Stomach (tissue), 8 donors: ENCODE measurements at regions not wholly inside any gene's neighbourhood (a gene's known extent, or its start where the extent isn't known, plus 50 kb on each side); places are given as distances from the start of the nearest gene placed in this dataset.
A peak's percentile ranks its signal among the peaks of the same experiment; 100 is the strongest.

Source experiments
- DNase-seq, 2 donors: peaks; one replicate each; pipeline versions ENCODE4 v3.0.0 to v3.0.0-alpha.2; 2013 to 2019
- H3K27ac ChIP-seq, 5 donors: fragments of 200-600 bp in 4 of 5; sonication (generic) in 4 of 5; one replicate each; pipeline ENCODE4 v1.5.1; 2013 to 2019; ENCODE audit warnings: mild to moderate bottlenecking in 1 of 5, moderate library complexity in 1 of 5
- H3K27me3 ChIP-seq, 3 donors: fragments of 200-600 bp; sonication (generic); one replicate each; pipeline ENCODE4 v1.5.1; 2017 to 2019; ENCODE audit warnings: mixed run types in 1 of 3
- H3K36me3 ChIP-seq, 4 donors: fragments of 200-600 bp; sonication (generic); 1 replicate in 3 of 4; 2 replicates in 1 of 4; pipeline ENCODE4 v1.5.1; 2016 to 2019
- H3K4me1 ChIP-seq, 4 donors: fragments of 200-600 bp; sonication (generic); one replicate each; pipeline ENCODE4 v1.5.1; 2016 to 2019
- H3K4me3 ChIP-seq, 4 donors: fragments of 200-600 bp; sonication (generic) in 3 of 4; one replicate each; pipeline ENCODE4 v1.5.1; 2016 to 2019; ENCODE audit warnings: mild to moderate bottlenecking in 1 of 4
- H3K9me3 ChIP-seq, 4 donors: fragments of 200-600 bp; sonication (generic); one replicate each; pipeline ENCODE4 v1.5.1; 2016 to 2019
- EP300 ChIP-seq: sonication (generic); formaldehyde crosslinking; IDR thresholded peaks from one replicate; pipeline ENCODE4 v1.6.1; 2017; ENCODE audit warnings: antibody characterized with exemption
- POLR2A ChIP-seq, 4 donors: fragments of 450-650 bp; IDR thresholded peaks; one replicate each; pipeline ENCODE4 v1.6.1; 2016; ENCODE audit warnings: antibody characterized with exemption in 4 of 4, control low read depth in 2 of 4, mild to moderate bottlenecking in 1 of 4, moderate library complexity in 1 of 4
- POLR2AphosphoS5 ChIP-seq, 3 donors: sonication (generic); formaldehyde crosslinking; IDR thresholded peaks; one replicate each; pipeline ENCODE4 v1.6.1; 2016; ENCODE audit warnings: antibody characterized with exemption in 3 of 3
- WGBS, 5 donors: extraction: QIAGEN DNeasy Blood & Tissue Kit in 3 of 5; methylation state at CpG; one replicate each; pipeline versions ENCODE4 v1.1.5 to v1.1.7; 2013 to 2018; 5-methylcytosine and 5-hydroxymethylcytosine counted together
- intact Hi-C: fragments of 100-400 bp; cut with DNase I; formaldehyde crosslinking; loops from one replicate; pipeline ENCODE4 v1.15.1; 2023; ENCODE audit warnings: low total_unique reads
- TF ChIP-seq, protein P1 (sequence below), 7 experiments: fragments of 450-650 bp in 4 of 7; fragments of 200-600 bp in 3 of 7; sonication (generic) in 3 of 7; IDR thresholded peaks; one replicate each; pipeline ENCODE4 v1.5.1; 2016 to 2019; ENCODE audit warnings: antibody characterized with exemption in 7 of 7, control low read depth in 2 of 7, mild to moderate bottlenecking in 1 of 7
- donor health status: healthy with polysubstance abuse.
- donor health status: Bipolar disorder and iron deficiency.
- donor health status: healthy.

DNA sequence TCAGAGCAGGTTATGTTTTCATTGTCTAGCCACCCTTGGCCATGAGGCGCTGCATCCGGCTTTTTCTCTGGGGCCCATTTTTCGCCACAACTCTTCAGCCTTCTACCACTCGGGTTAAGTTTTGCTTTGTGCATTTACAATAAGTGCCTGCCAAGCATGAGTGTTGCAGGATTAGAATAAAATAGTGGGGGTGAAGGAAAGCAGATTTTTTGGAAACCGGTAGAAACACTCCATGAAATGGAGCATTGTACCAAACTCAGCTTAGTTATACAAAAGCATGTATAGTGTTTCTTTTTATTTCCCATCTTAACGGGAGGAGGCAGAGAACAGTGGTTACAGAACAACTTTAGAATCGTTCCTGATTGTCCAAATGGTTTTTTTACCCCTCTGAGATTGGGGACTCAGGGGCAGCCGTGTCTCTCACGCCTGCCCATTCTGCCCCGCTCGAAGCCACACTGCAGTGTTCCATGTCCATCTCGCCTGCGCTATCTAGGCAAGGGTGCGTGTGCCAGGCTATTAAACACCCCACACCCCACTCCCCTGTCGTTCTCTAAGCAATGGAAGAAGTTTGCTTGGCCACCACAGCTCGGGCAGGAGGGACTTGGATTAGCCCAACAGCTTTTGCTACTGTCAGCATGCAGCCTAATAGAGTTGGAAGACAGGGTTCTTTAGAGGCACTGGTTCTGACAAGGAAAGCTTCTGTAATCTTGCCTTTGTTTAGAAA lies 268.8 kb upstream of the WWC1 start:
- no peak for TF ChIP-seq EP300
- TF ChIP-seq, protein P1, sequence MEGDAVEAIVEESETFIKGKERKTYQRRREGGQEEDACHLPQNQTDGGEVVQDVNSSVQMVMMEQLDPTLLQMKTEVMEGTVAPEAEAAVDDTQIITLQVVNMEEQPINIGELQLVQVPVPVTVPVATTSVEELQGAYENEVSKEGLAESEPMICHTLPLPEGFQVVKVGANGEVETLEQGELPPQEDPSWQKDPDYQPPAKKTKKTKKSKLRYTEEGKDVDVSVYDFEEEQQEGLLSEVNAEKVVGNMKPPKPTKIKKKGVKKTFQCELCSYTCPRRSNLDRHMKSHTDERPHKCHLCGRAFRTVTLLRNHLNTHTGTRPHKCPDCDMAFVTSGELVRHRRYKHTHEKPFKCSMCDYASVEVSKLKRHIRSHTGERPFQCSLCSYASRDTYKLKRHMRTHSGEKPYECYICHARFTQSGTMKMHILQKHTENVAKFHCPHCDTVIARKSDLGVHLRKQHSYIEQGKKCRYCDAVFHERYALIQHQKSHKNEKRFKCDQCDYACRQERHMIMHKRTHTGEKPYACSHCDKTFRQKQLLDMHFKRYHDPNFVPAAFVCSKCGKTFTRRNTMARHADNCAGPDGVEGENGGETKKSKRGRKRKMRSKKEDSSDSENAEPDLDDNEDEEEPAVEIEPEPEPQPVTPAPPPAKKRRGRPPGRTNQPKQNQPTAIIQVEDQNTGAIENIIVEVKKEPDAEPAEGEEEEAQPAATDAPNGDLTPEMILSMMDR (IDR thresholded peaks at IDR 0.05) = no peak
- TF ChIP-seq POLR2AphosphoS5 (IDR thresholded peaks at IDR 0.05) = no peak
- no peak for TF ChIP-seq POLR2A (IDR thresholded peaks at IDR 0.05)
- Histone ChIP-seq H3K9me3 (no peaks in the 10 kb centered on the region), H3K4me3 (no peak overlapping the region), H3K4me1 (peaks cover 0 to 14% (median 0%) of the 10 kb centered on the region in 4 donors), H3K36me3 (no peaks in the 10 kb centered on the region), H3K27me3 (peaks cover 0 to 24% (median 0%) of the 10 kb centered on the region in 3 donors), H3K27ac (peak overlapping the region in 1 of 5 donors; percentile 35)
- WGBS, 5 donors = 68 to 76% (median 73%) methylated on average over 16 of the region's 16 CpGs
- intact Hi-C loops = no loop called here
- peak in 1 of 2 donors; percentile 14 for DNase-seq

DNA sequence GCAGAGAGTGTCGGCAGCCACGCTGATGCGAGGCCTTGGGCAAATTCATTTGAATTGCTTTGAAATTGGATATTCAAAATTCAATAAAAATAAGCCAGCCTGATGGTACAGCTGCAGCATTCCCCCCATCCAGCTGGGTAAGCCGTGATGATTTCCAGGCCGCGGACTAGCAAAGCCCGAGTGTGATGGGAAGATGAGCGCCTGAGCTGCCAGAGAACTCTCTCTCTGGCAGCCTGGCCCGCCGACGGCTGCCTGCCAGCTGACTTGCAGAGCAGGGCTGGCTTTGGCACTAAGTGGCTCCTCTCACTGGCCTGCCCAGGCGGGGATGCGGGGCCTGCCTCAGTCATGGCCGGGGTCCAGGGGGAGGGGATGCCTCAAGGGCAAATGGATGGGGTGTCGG lies 268.3 kb upstream of the WWC1 start:
- TF ChIP-seq POLR2AphosphoS5 (IDR thresholded peaks at IDR 0.05) (no peak), EP300 (no peak)
- H3K4me3 ChIP-seq = no peak overlapping the region
- no peaks in the 10 kb centered on the region for H3K36me3 ChIP-seq
- peaks cover 0 to 24% (median 0%) of the 10 kb centered on the region in 3 donors for H3K27me3 ChIP-seq
- intact Hi-C loops = no loop called here
- H3K9me3 ChIP-seq = no peaks in the 10 kb centered on the region
- peak overlapping the region in 1 of 5 donors; percentile 35 for H3K27ac ChIP-seq
- peak in 1 of 2 donors; percentile 79 for DNase-seq
- peaks cover 0 to 14% (median 0%) of the 10 kb centered on the region in 4 donors for H3K4me1 ChIP-seq
- WGBS, 5 donors = 54 to 66% (median 60%) methylated on average over 12 to 15 of the region's 15 CpGs

DNA sequence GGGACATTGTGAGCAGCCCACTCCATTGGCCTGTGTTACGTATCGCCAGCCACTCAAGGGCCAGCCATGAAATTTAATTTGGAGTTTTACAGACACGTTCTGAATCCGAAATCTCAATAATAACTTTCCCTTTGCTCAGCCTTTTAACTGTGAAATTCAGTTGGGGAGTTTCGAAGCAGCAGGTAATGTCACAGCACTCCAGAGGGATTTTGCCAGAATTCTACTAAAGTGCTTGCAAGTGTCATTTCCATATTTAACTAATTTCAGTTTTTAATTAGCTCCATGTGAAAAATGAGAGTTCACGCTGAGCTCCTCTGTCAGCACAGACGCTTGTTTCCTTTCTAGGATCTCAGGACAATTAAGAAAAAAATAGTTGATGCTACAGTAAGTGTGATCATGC lies 267.1 kb upstream of the WWC1 start:
- no peak for DNase-seq
- intact Hi-C loops = no loop called here
- Histone ChIP-seq H3K4me3 (no peak overlapping the region), H3K27me3 (peaks cover 0 to 26% (median 0%) of the 10 kb centered on the region in 3 donors), H3K9me3 (peaks cover 0 to 6% (median 2%) of the 10 kb centered on the region in 4 donors), H3K4me1 (peaks cover 0 to 14% (median 0%) of the 10 kb centered on the region in 4 donors), H3K36me3 (no peaks in the 10 kb centered on the region), H3K27ac (no peak overlapping the region)
- WGBS, 5 donors = 88 to 92% (median 90%) methylated on average over 7 of the region's 7 CpGs
- TF ChIP-seq EP300 = no peak
- TF ChIP-seq, protein P1 (IDR thresholded peaks at IDR 0.05) = no peak
- no peak for TF ChIP-seq POLR2A (IDR thresholded peaks at IDR 0.05)
- no peak for TF ChIP-seq POLR2AphosphoS5 (IDR thresholded peaks at IDR 0.05)

DNA sequence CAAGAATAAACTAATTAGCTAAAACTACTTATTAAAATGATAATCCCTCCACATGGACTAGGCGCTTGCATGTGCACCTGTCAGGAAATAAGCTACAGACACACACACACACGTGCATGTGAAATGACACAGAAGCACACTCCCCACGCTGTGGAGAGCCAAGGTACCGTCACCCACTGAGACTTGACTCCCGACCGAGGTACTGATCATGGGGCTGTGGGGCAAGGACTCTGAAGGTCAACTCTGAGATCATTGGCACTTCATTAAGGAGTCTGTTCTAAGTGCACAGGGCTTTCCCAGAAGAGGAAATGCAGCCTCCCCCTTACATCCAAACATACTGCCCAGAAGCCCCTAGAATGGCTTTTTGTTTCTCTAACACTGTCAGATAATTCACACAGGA lies 264.4 kb upstream of the WWC1 start:
- intact Hi-C loops = no loop called here
- peak overlapping the region in 1 of 5 donors; percentile 22 for H3K27ac ChIP-seq
- no peak overlapping the region for H3K4me3 ChIP-seq
- peaks cover 0 to 14% (median 0%) of the 10 kb centered on the region in 4 donors for H3K4me1 ChIP-seq
- peaks cover 0 to 7% (median 2%) of the 10 kb centered on the region in 4 donors for H3K9me3 ChIP-seq
- 41 to 83% (median 75%) methylated on average over 6 of the region's 6 CpGs for WGBS, 5 donors
- no peaks in the 10 kb centered on the region for H3K36me3 ChIP-seq
- peaks cover 0 to 22% (median 0%) of the 10 kb centered on the region in 3 donors for H3K27me3 ChIP-seq
- peak in 1 of 2 donors; percentile 10 for DNase-seq
- TF ChIP-seq POLR2AphosphoS5 (IDR thresholded peaks at IDR 0.05) (no peak), POLR2A (IDR thresholded peaks at IDR 0.05) (no peak), EP300 (no peak)
- TF ChIP-seq, protein P1 (IDR thresholded peaks at IDR 0.05) = no peak

DNA sequence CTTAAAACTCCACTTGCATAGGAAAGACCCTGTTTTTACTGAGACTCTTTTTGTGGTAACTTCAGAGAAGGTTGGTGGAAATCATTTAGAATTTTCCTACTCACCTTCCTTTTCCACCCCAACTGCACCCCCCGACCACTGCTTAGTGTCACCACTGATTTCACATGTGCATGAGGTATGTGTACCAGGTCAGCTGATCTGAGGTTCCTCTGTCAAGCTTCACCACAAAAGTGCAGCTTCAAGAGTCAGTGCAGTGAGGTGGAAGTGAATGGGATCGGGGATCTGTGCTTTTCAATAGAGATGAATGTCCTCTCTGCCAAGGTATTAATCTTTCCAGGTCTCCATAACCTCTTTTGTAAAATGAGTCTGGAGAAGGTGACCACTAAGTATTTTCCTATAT lies 260.5 kb upstream of the WWC1 start:
- TF ChIP-seq EP300 (no peak), POLR2A (IDR thresholded peaks at IDR 0.05) (no peak), POLR2AphosphoS5 (IDR thresholded peaks at IDR 0.05) (no peak)
- TF ChIP-seq, protein P1 (IDR thresholded peaks at IDR 0.05) = no peak
- Histone ChIP-seq H3K4me1 (no peaks in the 10 kb centered on the region), H3K9me3 (peaks cover 0 to 7% (median 2%) of the 10 kb centered on the region in 4 donors), H3K4me3 (no peak overlapping the region), H3K27me3 (peaks cover 0 to 17% (median 0%) of the 10 kb centered on the region in 3 donors), H3K36me3 (no peaks in the 10 kb centered on the region), H3K27ac (no peak overlapping the region)
- intact Hi-C loops = no loop called here
- no peak for DNase-seq
- 43 to 68% (median 54%) methylated on average over 2 of the region's 2 CpGs for WGBS, 5 donors
